T47D (cell line): ENCODE measurements at regions not wholly inside any gene's neighbourhood (a gene's known extent, or its start where the extent isn't known, plus 50 kb on each side); places are given as distances from the start of the nearest gene placed in this dataset.

Experiments used
- DNase-seq, 2 experiments: peaks; one replicate each; pipeline versions ENCODE4 v3.0.0 to v3.0.0-alpha.2; 2011 to 2012; ENCODE audit warnings: low read depth in 1 of 2, low spot score in 1 of 2
- JUND ChIP-seq: IDR thresholded peaks from 2 replicates; pipeline ENCODE4 v1.6.1; 2012; ENCODE audit warnings: low read depth
- in situ Hi-C: cut with HindIII; loops from 2 replicates; pipeline ENCODE4 v1.10.0; 2016; ENCODE audit warnings: low sequenced_read_pairs, low pct_unique_long_range_greater_than_20kb

- no peak for TF ChIP-seq JUND
- DNase-seq: no peak
- in situ Hi-C loops: no loop called here
Measured at GRCh38 chr2:9053534-9053931, 50.0 kb upstream of the MBOAT2 start.
